MCF 10A (cell line): ENCODE measurements at regions not wholly inside any gene's neighbourhood (a gene's known extent, or its start where the extent isn't known, plus 50 kb on each side); places are given as distances from the start of the nearest gene placed in this dataset.

ENCODE experiments used
- BruUV-seq: library from RNA; stranded (reverse); fragments of 400-500 nt; replicated peaks from 2 replicates; lab custom pipeline; 2021; lab: Mats Ljungman, UMichigan
- CTCF ChIA-PET: fragments of 300-600 bp; sonication (Branson Sonifier 250); formaldehyde crosslinking; extraction: SDS; loops from one replicate; lab custom pipeline; 2021; ENCODE audit warnings: antibody characterized with exemption, inconsistent platforms; lab: Yijun Ruan, JAX
- POLR2A ChIA-PET: fragments of 300-600, 350-650 bp; sonication (Branson Sonifier 250); formaldehyde crosslinking; extraction: SDS; loops from one replicate; lab custom pipeline; 2020; ENCODE audit warnings: antibody characterized with exemption, inconsistent platforms; lab: Yijun Ruan, JAX
- DNase-seq: peaks from one replicate; pipeline ENCODE4 v3.0.0-alpha.2; 2018; ENCODE audit not compliant: unreplicated experiment
- H3K27ac Mint-ChIP-seq: one replicate; pipeline ENCODE4 v1.8.0; 2022; ENCODE audit warnings: mild to moderate bottlenecking, low read depth, mixed read lengths; ENCODE audit not compliant: unreplicated experiment
- H3K27me3 Mint-ChIP-seq: one replicate; pipeline ENCODE4 v1.8.0; 2022; ENCODE audit warnings: mixed read lengths; ENCODE audit not compliant: insufficient read depth, unreplicated experiment
- H3K36me3 Mint-ChIP-seq: one replicate; pipeline ENCODE4 v1.8.0; 2022; ENCODE audit warnings: mild to moderate bottlenecking, moderate library complexity, mixed read lengths; ENCODE audit not compliant: insufficient read depth, unreplicated experiment
- H3K4me1 Mint-ChIP-seq: one replicate; pipeline ENCODE4 v1.8.0; 2022; ENCODE audit warnings: mixed read lengths; ENCODE audit not compliant: insufficient read depth, unreplicated experiment
- H3K4me3 Mint-ChIP-seq: one replicate; pipeline ENCODE4 v1.8.0; 2022; ENCODE audit warnings: mild to moderate bottlenecking, moderate library complexity, mixed read lengths; ENCODE audit not compliant: unreplicated experiment
- H3K9me3 Mint-ChIP-seq: one replicate; pipeline ENCODE4 v1.8.0; 2022; ENCODE audit warnings: mixed read lengths; ENCODE audit not compliant: unreplicated experiment
- CTCF ChIP-seq: fragments of 200-600 bp; IDR thresholded peaks from one replicate; pipeline ENCODE4 v1.8.0; 2022; ENCODE audit warnings: antibody characterized with exemption, mild to moderate bottlenecking; ENCODE audit not compliant: unreplicated experiment
- intact Hi-C: fragments of 100-400 bp; cut with micrococcal nuclease; formaldehyde crosslinking; loops from 2 replicates; pipeline ENCODE4 v1.14.1; 2022

GRCh38 chr3:139260793-139261736 is 82.8 kb upstream of the MRPS22 start:
- DNase-seq: no peak

GRCh38 chr3:139261754-139262586 is 81.8 kb upstream of the MRPS22 start:
- intact Hi-C loops: no loop called here
- ChIA-PET CTCF (interaction anchor here (0.9 kb wide), 1 partner anchor 40 kb away, joined by 3 read pairs; no protein-coding TSS in a partner anchor), POLR2A (interaction anchor here (0.6 kb wide), 1 partner anchor 31 kb away, joined by 3 read pairs; no protein-coding TSS in a partner anchor)
- no peak for DNase-seq
- no peak overlapping the region for H3K4me3 Mint-ChIP-seq
- no peaks in the 10 kb centered on the region for H3K4me1 Mint-ChIP-seq
- H3K27me3 Mint-ChIP-seq: peaks cover 10% of the 10 kb centered on the region
- H3K27ac Mint-ChIP-seq: no peak overlapping the region
- H3K36me3 Mint-ChIP-seq: no peaks in the 10 kb centered on the region
- TF ChIP-seq CTCF: no peak
- no peaks in the 10 kb centered on the region for H3K9me3 Mint-ChIP-seq
- BruUV-seq: no TSS peak

More at GRCh38 chr3:139260793-139261736, 82.8 kb upstream of the MRPS22 start:
- CTCF ChIA-PET: interaction anchor here (0.9 kb wide), 1 partner anchor 41 kb away, joined by 3 read pairs; no protein-coding TSS in a partner anchor
- Mint-ChIP-seq H3K4me3 (no peak overlapping the region), H3K36me3 (no peaks in the 10 kb centered on the region), H3K4me1 (no peaks in the 10 kb centered on the region), H3K9me3 (no peaks in the 10 kb centered on the region), H3K27me3 (peaks cover 10% of the 10 kb centered on the region), H3K27ac (no peak overlapping the region)
- intact Hi-C loops: no loop called here
- POLR2A ChIA-PET: interaction anchor here (0.6 kb wide), 1 partner anchor 30 kb away, joined by 3 read pairs; no protein-coding TSS in a partner anchor
- no TSS peak for BruUV-seq
- TF ChIP-seq CTCF: no peak

- H3K4me1 Mint-ChIP-seq: no peaks in the 10 kb centered on the region
- CTCF ChIA-PET: interaction anchor here (0.7 kb wide), 1 partner anchor 152 kb away, joined by 3 read pairs; no protein-coding TSS in a partner anchor
Observed at GRCh38 chr3:139263798-139264197, 80.0 kb upstream of the MRPS22 start.

More at GRCh38 chr3:139263798-139264197, 80.0 kb upstream of the MRPS22 start:
- POLR2A ChIA-PET: interaction anchor here (0.7 kb wide), 1 partner anchor 90 kb away, joined by 3 read pairs; no protein-coding TSS in a partner anchor
- intact Hi-C loops: no loop called here
- no peak overlapping the region for H3K4me3 Mint-ChIP-seq
- no peak overlapping the region for H3K27ac Mint-ChIP-seq
- H3K9me3 Mint-ChIP-seq: no peaks in the 10 kb centered on the region
- TF ChIP-seq CTCF: no peak
- no peaks in the 10 kb centered on the region for H3K27me3 Mint-ChIP-seq
- DNase-seq: no peak
- BruUV-seq: no TSS peak
- H3K36me3 Mint-ChIP-seq: no peaks in the 10 kb centered on the region
